GM19372 (cell line): ENCODE measurements at regions not wholly inside any gene's neighbourhood (a gene's known extent, or its start where the extent isn't known, plus 50 kb on each side); places are given as distances from the start of the nearest gene placed in this dataset.

Experiments used
- ATAC-seq: cut with Tn5 transposase; IDR thresholded peaks from one replicate; pipeline ENCODE4 v1.9.1; 2021; ENCODE audit warnings: mild to moderate bottlenecking, low read depth, moderate library complexity; ENCODE audit not compliant: unreplicated experiment

DNA sequence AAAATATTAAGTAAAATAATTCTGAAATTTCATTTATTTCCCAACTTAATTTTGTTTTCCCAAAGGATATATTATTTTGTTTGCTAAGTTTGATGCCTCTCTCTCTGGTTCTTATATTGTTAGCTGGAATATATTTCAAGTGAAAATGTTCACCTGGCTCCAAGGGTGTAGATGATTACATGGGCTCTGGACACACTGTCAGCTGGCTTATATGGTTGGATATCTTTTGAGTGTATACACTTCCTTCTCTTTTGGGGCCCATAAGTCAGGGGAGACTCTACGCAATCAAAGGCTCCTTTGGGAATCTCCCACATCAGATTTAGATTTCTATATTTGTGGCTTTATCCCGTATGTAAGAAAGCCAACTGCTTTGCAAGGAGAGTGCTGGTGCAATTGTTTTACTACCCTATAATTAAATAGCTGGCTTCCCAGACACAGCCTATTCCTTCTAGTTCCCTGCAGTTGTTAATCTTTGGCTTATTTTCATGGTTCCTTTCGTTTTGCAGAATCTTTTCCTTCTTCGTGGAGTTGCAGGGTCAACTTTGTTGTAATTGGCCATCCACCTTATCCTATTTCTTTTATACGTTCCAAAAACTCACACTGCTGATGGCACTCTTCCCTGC is 225.7 kb downstream of the DPH6 start:
- no peak for ATAC-seq

DNA sequence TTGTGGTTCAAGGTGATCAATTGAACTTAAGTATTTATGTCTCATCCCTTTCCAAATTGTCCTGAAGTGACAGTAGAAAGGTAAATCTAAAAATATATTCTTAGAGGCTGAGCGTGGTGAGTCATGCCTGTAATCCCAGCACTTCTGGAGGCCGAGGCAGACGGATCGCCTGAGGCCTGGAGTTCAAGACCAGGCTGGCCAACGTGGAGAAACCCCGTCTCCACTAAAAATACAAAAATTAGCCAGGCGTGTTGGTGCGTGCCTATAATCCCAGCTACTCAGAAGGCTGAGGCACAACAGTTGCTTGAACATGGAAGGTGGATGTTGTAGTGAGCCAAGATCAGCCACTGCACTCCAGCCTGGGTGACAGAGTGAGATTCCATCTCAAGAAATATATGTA is 226.6 kb downstream of the DPH6 start:
- ATAC-seq = no peak

DNA sequence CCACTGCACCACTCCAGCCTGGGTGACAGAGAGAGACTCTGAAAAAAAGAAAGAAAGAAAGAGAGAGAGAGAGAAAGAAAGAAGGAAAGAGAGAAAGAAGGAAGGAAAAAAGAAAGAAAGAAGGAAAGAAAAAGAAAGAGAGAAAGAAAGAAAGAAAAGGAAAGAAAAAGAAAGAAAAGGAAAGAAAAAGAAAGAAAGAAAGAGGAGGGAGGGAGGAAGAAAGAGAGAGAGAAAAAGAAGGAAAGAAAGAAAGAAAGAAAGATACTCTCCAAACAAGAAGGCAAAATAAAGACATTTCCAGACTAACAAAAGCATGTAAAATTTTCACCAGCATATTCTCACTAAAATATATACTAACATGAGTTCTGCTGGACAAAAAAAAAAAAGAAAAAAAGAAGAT is 228.7 kb downstream of the DPH6 start:
- no peak for ATAC-seq

DNA sequence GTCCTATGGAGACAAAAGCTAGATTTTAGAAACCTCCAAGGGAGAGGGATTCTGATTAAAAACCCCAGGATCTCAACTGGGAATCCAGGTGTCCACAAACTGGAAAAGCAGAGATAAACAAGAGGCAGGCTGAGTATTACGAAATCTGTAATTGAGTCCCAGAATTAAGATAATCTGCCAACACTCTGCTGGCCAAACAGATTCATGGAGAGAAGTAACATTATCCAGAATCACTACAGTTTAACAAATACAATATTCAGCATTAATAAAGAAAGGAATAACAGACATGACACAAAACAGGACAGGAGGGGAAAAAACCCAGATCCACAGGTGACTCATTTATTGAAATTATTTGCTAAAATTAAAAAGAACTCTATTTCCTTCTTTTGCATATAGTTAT is 227.2 kb upstream of the NANOGP8 start:
- ATAC-seq = no peak

DNA sequence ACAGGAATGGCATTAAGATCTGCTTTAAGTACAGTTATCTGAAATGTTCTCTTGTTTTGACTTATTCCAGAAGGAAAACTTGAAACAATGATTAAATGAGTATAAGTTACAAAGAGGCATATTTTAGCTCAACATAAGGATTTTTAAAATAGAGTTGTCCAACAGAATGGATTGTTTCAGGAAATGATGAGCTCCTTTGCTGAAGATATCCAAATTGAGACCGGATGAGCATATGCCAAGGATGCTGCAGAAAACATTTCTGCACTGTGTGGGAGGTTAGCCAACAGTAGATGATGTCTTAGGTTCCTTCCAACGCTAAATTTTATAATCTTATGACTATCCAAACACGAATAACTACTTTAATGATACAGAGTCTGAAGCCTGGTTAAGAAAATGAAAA is 226.5 kb upstream of the NANOGP8 start:
- ATAC-seq = no peak

DNA sequence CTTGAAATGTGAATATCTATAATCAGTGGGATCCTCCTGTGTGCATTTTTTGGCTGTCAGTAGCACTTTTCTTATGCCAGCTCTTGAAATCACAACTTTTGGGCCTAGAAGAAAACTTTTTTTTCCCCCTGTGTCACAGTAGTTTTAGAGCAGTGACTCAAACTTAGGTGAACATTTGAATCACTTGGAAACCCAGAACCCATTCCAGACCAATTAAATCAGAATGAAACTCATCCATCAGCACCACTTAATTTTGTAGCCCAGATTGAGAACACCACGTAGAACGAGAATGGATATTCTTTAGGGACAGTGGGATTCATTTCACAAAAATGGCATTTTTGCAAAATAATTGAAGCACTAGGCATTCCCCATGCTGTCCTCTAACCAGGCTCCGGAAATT is 224.8 kb upstream of the NANOGP8 start:
- no peak for ATAC-seq

DNA sequence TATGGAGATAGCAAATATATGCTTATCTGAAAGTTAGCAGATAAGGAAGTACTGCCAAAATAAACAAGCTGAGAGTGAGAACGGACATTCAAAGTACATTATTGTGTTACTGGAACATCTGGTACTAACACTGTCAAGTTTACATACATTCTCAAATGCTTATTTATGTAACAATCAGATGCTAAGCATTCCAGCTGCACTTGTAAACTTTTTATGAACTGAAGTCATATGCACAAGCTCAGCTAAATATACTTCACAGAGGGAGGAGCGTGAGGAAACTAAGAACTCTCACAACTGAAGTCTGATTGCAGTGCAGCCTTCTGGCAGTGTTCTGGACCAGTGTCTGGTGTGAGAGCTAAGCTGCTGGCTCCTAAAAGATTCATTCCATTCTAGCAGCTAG is 223.7 kb upstream of the NANOGP8 start:
- no peak for ATAC-seq

DNA sequence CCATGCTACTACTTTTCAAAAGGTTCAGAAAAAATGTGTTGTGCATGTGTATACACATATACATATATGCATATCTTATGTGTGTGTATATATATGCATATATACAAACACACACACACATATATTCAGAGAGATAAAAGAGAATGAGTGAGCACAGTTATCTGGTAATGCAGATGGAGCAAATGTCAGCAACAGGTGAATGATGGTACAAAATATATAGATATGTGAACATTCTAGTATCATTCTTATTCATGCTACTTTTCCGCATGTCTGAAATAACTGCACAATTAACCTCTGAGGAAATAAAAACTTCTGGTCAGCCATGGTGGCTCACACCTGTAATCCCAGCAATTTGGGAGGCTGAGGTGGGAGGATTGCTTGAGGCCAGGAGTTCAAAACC is 222.6 kb upstream of the NANOGP8 start:
- ATAC-seq = no peak

DNA sequence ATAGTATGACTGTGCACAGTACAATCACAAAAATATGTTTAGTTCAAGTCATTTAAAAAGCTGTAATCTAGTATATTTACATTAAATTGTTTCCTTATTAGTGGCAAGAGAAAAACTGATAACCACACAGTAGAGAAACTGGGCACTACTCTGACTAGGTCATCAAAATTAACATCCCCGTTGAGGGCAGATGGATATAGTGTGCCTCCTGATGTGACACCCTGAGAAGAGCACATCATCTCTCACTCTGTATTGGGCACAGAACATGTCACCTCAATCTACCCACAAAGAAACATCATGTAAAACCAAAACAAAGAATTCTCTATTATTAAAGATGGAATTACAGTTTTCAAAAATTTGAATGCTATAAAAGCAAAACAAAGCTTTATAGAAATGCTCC is 221.9 kb upstream of the NANOGP8 start:
- ATAC-seq = no peak

DNA sequence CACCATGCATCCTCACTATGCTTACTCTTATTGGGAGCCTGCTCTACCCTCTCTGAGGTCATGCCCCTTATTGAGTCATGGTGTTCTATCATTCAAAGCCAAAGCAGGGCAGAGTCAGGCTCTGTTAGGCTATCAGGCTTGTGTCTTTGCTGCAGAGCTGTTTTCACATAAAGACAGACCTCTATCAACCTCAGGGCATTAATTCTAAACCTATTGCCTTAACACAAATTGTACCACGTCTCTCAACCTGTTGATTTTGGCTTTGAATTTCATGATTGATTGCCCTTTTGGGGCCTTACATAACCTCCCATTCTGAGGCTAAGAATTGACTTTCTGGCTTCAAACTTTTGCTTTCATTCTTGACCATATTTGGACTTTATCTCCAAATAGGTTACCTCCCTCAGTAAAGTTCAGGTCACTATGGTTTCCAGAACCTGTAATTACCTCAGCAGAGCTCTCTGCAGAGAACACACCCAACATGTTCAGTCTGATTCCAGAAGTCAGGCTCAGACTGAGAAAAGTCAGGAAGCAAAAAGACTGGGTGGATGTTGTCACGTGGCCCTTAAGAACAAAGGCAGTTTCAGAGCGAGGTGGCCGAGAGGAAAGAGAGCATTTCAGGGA is 221.4 kb upstream of the NANOGP8 start:
- no peak for ATAC-seq

DNA sequence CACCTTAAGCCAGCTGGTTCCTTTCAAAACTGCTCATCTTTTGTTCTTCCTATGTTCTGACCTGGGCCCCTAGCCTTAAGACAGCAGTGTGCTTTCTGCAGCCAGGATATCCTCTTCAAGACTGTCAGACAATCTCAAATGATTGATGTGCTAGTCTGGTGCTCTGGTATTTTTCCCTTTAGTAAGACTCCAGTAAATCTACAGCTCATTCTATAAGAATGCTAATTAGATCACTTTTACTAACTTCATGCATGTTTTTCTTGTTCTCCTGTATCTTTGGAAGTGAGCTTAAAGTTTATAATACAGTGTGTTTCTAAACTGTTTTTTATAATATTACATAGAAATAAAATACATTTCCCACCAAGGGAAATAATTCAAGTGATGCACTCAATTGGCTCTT is 220.9 kb upstream of the NANOGP8 start:
- ATAC-seq = no peak

DNA sequence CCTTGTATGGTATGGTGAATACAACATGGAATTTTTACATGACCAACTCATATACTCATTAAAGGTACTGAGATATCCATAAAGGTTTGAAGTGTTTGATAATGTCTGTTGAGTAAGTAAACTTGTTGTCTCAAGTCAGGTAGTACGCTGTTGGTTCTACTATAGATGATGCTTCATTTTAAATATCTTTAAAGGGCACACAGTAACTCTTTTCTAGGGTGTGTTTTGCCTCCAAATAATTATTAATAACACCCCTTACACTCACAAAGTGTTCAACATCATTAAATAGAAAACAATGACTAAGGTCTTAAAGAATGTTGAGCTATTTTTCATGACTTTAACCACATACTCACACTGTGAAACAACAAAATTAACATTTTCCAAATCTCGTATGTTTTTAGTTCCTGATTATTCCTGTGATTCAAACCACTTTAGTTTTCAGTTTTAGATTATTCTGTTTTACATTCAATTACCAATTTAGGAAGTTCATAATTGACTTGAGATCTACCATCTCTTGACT is 220.0 kb upstream of the NANOGP8 start:
- ATAC-seq = no peak

DNA sequence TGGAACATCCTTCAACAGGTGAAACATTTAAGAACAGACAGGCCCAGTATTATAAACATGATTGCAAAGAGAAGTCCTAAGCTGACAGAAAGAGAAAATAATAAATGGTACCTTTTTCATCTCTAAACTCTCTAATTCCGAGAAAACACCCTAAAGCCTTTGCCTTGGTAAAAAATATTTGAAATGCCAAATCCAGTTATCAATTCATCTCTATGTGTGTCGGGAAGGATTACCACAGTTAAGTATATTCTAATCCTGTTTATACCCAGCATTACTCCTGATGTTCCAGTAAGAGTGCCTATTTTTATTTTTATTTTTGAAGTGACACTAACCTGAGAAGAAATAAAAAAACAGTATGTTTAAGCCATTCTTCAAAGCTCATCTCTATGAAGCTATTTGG is 219.3 kb upstream of the NANOGP8 start:
- ATAC-seq = no peak

DNA sequence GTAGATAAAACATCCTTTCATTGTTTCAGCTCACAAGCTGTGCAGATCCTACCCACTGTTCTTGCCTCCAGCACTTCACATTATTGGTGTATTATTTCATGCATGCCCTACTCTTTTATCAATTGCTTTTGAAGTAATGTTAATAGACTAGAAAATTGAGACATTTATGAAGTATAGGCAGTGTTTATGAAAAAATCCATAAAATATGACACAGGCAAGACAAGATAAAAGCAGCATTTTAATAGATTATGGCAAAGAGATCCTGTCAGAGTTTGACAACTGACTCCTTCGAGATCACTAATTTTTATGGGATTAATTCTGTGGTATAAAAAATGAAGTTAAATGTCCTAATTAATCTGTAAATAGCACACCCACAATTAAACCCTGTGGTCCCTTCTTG is 217.2 kb upstream of the NANOGP8 start:
- ATAC-seq = no peak

DNA sequence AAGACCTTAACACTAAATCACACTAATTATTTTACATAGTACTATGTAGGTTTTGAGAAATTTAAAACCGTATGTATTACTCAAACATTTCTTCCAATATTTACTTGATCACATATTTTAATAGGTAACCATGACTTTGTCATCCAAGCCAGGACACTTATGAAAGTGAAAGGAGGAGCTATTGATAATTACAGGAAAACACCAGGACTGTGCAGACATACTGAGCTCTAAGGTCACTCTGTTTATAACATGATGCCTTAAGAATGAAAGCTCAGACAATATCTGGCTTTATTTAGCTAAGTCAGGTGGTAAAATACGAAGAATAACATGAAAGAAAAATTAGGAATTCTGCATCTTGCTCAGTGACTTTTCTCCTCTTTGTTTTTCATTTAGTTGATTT is 216.0 kb upstream of the NANOGP8 start:
- ATAC-seq = no peak

DNA sequence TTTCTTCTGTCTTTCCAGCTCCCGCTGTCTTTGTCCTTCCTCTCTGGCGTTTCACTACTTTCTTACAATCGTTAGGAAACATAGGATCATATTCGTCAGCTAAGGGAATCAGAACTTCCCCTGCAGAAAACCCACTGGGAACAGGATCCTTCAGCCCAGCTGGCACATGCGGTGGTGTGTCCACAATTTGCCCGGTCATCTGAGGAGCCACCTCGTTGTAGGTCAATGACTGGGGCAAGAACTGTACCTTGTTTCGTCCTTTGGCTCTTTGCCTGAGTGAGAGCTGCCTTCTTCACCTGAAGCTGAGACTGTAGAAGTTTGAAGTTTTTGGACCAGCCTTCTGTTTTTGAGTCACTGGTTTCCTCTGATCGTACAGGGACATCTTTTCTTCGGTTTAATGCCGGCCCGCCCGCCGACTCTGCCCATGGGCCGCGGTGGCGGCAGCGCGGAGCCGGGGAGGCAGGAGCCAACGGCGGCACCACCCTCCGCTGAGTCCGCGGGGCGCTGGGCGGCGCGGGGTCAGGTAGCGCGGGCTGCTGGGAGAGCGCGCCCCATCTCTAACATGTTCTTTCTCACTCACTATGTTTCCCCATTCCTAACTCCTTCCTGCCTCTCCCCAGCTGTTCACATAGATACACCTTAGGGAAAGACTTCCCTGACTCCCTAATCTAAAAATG is 214.1 kb upstream of the NANOGP8 start:
- no peak for ATAC-seq

DNA sequence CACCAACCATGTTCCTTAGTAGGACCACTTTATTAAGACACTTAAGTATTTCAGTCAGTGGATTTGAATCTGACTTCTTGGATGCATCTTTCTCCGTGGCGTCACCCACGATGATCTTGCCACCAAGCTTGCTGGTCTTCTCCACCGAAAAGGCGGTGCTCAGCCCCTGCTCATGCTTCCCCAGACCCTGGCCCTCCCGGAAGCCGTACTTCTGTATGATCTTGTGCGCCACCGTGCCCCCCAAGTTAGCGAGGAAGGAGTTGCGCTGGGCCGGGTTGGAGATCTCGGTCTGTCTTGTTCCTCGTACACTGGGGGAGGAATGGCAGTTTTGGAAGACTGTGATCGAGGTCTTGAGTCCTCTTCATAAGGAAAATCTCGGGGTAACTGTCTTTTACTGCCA is 213.4 kb upstream of the NANOGP8 start:
- no peak for ATAC-seq

DNA sequence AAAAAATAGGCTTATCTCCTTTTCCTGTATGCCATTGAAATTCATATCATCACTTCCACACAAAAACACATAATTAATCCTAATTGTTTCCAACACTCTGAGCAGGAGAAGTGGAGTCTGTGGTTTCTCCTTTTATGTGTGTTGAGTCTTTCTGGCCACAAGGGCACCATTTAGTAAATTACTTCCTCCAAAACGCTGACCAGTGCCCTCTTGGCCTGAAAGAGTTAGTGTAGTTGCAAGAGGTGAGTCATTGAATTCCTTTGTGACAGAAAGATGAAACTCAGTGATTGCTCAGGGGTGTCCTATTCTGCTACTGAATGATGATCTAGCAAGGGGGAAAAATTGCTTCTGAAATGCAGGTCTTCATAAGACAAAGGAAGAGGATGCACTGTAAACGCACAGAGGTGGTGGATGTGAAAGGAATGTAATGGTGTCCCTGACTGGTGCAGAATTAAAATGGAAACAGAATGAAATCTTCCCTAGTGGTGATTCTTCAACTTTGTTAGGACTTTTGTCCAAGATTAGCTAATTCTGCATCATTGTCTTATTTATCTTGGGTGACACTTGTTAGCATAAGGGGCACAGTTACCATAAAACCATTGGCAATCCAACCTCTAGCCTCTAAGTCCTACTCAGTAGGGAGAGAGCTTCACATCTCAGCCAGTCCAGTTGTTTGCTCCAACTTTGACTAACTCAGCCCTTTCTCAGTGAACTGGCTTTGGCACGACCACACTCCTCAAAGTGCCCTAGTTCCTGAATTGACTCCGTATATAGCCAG is 208.4 kb upstream of the NANOGP8 start:
- no peak for ATAC-seq

DNA sequence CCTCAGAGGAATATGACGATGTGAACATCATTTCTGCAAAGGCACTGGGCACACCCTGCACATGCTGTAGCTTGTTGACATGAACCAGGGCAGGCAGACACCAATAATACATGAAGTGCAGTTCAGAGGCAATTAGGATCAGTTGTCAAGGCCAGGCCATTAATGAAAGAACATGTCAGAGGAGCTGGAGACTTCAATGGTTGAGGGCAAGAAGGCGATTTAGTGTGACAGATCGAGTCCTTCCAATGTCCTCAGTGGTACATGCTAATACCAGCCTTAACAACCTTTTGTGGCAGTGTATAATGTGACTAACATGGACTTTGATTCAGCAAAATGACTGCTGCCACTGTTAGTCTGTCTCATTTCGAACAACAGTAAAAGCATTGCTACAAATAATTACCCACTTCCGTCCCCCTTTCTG is 205.2 kb upstream of the NANOGP8 start:
- no peak for ATAC-seq

DNA sequence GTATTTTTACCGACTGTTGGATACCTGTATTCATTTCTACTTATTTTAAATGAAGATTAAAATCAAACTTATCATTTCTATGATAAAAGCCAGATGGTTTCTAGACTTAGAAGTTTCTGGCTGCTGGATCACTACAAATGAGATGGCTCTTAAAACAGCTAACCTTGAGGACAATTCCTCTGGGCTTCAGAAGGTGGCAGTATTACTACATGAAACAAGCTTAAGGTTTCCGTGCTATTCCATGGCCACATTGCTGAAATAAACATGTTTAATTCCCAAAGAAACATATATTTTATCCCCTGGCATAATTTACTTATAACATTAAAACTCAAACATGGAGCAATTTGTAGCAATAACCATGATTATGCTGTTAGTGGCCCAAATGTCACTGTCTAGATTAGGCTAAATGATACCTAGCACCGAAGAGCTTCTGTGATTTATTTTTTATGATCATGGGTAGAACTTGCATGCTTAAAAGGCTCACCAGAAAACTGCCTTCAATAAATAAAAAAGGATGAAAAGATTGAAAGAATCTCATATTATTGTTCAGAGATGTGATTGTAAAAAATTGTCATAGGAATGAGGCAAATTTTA is 204.0 kb upstream of the NANOGP8 start:
- no peak for ATAC-seq

DNA sequence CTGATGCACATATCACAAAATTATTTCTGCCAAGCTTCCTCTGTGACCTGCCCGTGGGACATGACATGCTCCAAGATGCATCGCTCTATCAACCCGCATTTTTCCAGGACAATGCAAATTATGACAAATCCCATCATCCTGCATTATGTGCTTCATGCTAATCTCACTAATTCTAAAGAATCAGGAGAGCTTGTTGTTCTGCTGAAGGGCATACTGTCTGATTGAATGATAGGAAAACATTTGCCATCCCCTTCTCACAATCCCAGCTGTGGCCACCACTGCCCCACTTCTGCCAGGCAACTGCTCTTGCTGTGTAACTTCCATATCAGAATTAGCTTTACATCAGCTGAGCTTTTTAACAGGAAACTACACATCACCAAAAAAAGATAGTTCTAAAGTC is 203.5 kb upstream of the NANOGP8 start:
- no peak for ATAC-seq
